Thoracic aorta (tissue), 2 donors: ENCODE measurements at regions not wholly inside any gene's neighbourhood (a gene's known extent, or its start where the extent isn't known, plus 50 kb on each side); places are given as distances from the start of the nearest gene placed in this dataset.
A peak's percentile ranks its signal among the peaks of the same experiment; 100 is the strongest.

ENCODE experiments used
- ATAC-seq: fragments of 150-250 bp; one replicate; pipeline ENCODE4 v1.8.0; 2017; ENCODE audit warnings: low read depth; ENCODE audit not compliant: insufficient number of reproducible peaks, low FRiP score
- DNase-seq: peaks from one replicate; pipeline ENCODE4 v3.0.0-alpha.2; 2020; ENCODE audit warnings: low spot score
- H3K27ac ChIP-seq, 2 donors: fragments of 200-600 bp; sonication (generic); 1 replicate in 1 of 2; 2 replicates in 1 of 2; pipeline ENCODE4 v1.5.1; 2016; ENCODE audit warnings: mild to moderate bottlenecking in 2 of 2, moderate library complexity in 2 of 2
- H3K27me3 ChIP-seq: fragments of 200-600 bp; sonication (generic); replicated peaks from 2 replicates; pipeline ENCODE4 v1.6.0; 2016; ENCODE audit warnings: mild to moderate bottlenecking; ENCODE audit not compliant: insufficient read depth
- H3K36me3 ChIP-seq: fragments of 200-600 bp; sonication (generic); one replicate; pipeline ENCODE4 v1.5.1; 2016
- H3K4me1 ChIP-seq, 2 donors: fragments of 200-600 bp; sonication (generic); 1 replicate in 1 of 2; 2 replicates in 1 of 2; pipeline versions ENCODE4 v1.5.1 to v1.6.0; 2016; ENCODE audit warnings: low read depth in 2 of 2, mild to moderate bottlenecking in 1 of 2; ENCODE audit not compliant: control insufficient read depth in 1 of 2
- H3K4me3 ChIP-seq: fragments of 200-600 bp; sonication (generic); 2 replicates; pipeline ENCODE4 v1.5.1; 2016; ENCODE audit warnings: mild to moderate bottlenecking
- H3K9me3 ChIP-seq: fragments of 200-600 bp; sonication (generic); 2 replicates; pipeline ENCODE4 v1.5.1; 2016
- CTCF ChIP-seq: fragments of 200-600 bp; sonication (generic); IDR thresholded peaks from one replicate; pipeline ENCODE4 v1.5.1; 2019; ENCODE audit warnings: antibody characterized with exemption

GRCh38 chr3:194536871-194537637 lies 50.3 kb upstream of the ATP13A3 start:
- DNase-seq, result no peak
- peak overlapping the region; percentile 71 to 73 for H3K27ac ChIP-seq
- peaks cover 7% of the 10 kb centered on the region for H3K9me3 ChIP-seq
- no peak for TF ChIP-seq CTCF
- H3K4me3 ChIP-seq, result peak overlapping the region; percentile 20
- no peaks in the 10 kb centered on the region for H3K27me3 ChIP-seq
- H3K4me1 ChIP-seq, result peaks cover 13 to 24% of the 10 kb centered on the region in 2 donors
- peak; percentile 32 for ATAC-seq
- H3K36me3 ChIP-seq, result no peaks in the 10 kb centered on the region
